HG02642 (cell line): ENCODE measurements at regions not wholly inside any gene's neighbourhood (a gene's known extent, or its start where the extent isn't known, plus 50 kb on each side); places are given as distances from the start of the nearest gene placed in this dataset.

ENCODE experiments used
- ATAC-seq: cut with Tn5 transposase; IDR thresholded peaks from one replicate; pipeline ENCODE4 v1.9.1; 2021; ENCODE audit warnings: mild to moderate bottlenecking; ENCODE audit not compliant: unreplicated experiment, poor library complexity

GRCh38 chr17:14701886-14702285 lies 401.0 kb downstream of the HS3ST3B1 start:
- ATAC-seq, result no peak

- ATAC-seq, result no peak
Observed at GRCh38 chr17:14699574-14700185, 398.8 kb downstream of the HS3ST3B1 start.

GRCh38 chr17:14693382-14693781 lies 392.5 kb downstream of the HS3ST3B1 start:
- ATAC-seq, result no peak

- no peak for ATAC-seq
Observed at GRCh38 chr17:14690704-14691103, 389.8 kb downstream of the HS3ST3B1 start.

GRCh38 chr17:14688134-14688533 lies 387.3 kb downstream of the HS3ST3B1 start:
- ATAC-seq, result no peak

GRCh38 chr17:14672830-14673229 lies 371.9 kb downstream of the HS3ST3B1 start:
- no peak for ATAC-seq

GRCh38 chr17:14670861-14671260 lies 370.0 kb downstream of the HS3ST3B1 start:
- no peak for ATAC-seq

GRCh38 chr17:14664511-14664910 lies 363.6 kb downstream of the HS3ST3B1 start:
- no peak for ATAC-seq

GRCh38 chr17:14641117-14641516 lies 340.2 kb downstream of the HS3ST3B1 start:
- no peak for ATAC-seq

GRCh38 chr17:14637260-14637659 lies 336.4 kb downstream of the HS3ST3B1 start:
- ATAC-seq, result no peak

- ATAC-seq, result no peak
Observed at GRCh38 chr17:14630621-14631020, 329.7 kb downstream of the HS3ST3B1 start.

- no peak for ATAC-seq
Observed at GRCh38 chr17:14630046-14630445, 329.2 kb downstream of the HS3ST3B1 start.

GRCh38 chr17:14622615-14623101 lies 321.8 kb downstream of the HS3ST3B1 start:
- no peak for ATAC-seq

- no peak for ATAC-seq
Observed at GRCh38 chr17:14621826-14622614, 321.1 kb downstream of the HS3ST3B1 start.

- ATAC-seq, result no peak
Observed at GRCh38 chr17:14619821-14620220, 318.9 kb downstream of the HS3ST3B1 start.

- no peak for ATAC-seq
Observed at GRCh38 chr17:14616528-14616927, 315.6 kb downstream of the HS3ST3B1 start.

- no peak for ATAC-seq
Observed at GRCh38 chr17:14605267-14605599, 304.4 kb downstream of the HS3ST3B1 start.

GRCh38 chr17:14604591-14605266 lies 303.8 kb downstream of the HS3ST3B1 start:
- no peak for ATAC-seq

GRCh38 chr17:14596224-14596623 lies 295.3 kb downstream of the HS3ST3B1 start:
- ATAC-seq, result no peak

GRCh38 chr17:14595656-14596055 lies 294.8 kb downstream of the HS3ST3B1 start:
- ATAC-seq, result no peak

GRCh38 chr17:14594690-14595089 lies 293.8 kb downstream of the HS3ST3B1 start:
- ATAC-seq, result no peak
